ENCODE measurements at regions not wholly inside any gene's neighbourhood (a gene's known extent, or its start where the extent isn't known, plus 50 kb on each side); places are given as distances from the start of the nearest gene placed in this dataset.

- in situ Hi-C loops (cut with HindIII; ENCODE audit: low sequenced_read_pairs): no loop called here
- no peak overlapping the region for H3K4me3 ChIP-seq (ENCODE audit: low read depth, low read length)
- TF ChIP-seq CTCF (IDR thresholded peaks at IDR 0.05; ENCODE audit: low read depth, low read length): no peak
- DNase-seq (ENCODE audit: low read depth, low spot score): no peak
Measured at GRCh38 chr6:167408235-167408869, 83.5 kb downstream of the TTLL2 start.

- in situ Hi-C loops (cut with HindIII; ENCODE audit: low sequenced_read_pairs): no loop called here
- no peak for TF ChIP-seq CTCF (IDR thresholded peaks at IDR 0.05; ENCODE audit: low read depth, low read length)
- no peak for DNase-seq (ENCODE audit: low read depth, low spot score)
- no peak overlapping the region for H3K4me3 ChIP-seq (ENCODE audit: low read depth, low read length)
Measured at GRCh38 chr6:167409079-167409478, 84.2 kb downstream of the TTLL2 start.

- DNase-seq (ENCODE audit: low read depth, low spot score): no peak
- TF ChIP-seq CTCF (IDR thresholded peaks at IDR 0.05; ENCODE audit: low read depth, low read length): no peak
- in situ Hi-C loops (cut with HindIII; ENCODE audit: low sequenced_read_pairs): no loop called here
- no peak overlapping the region for H3K4me3 ChIP-seq (ENCODE audit: low read depth, low read length)
Measured at GRCh38 chr6:167409694-167410093, 84.8 kb downstream of the TTLL2 start.

GRCh38 chr6:167410462-167410861 lies 85.6 kb downstream of the TTLL2 start:
- in situ Hi-C loops (cut with HindIII; ENCODE audit: low sequenced_read_pairs): no loop called here
- DNase-seq (ENCODE audit: low read depth, low spot score): no peak
- no peak overlapping the region for H3K4me3 ChIP-seq (ENCODE audit: low read depth, low read length)
- TF ChIP-seq CTCF (IDR thresholded peaks at IDR 0.05; ENCODE audit: low read depth, low read length): no peak

GRCh38 chr6:167412506-167412905 lies 87.6 kb downstream of the TTLL2 start:
- H3K4me3 ChIP-seq (ENCODE audit: low read depth, low read length): no peak overlapping the region
- in situ Hi-C loops (cut with HindIII; ENCODE audit: low sequenced_read_pairs): no loop called here
- TF ChIP-seq CTCF (IDR thresholded peaks at IDR 0.05; ENCODE audit: low read depth, low read length): no peak
- no peak for DNase-seq (ENCODE audit: low read depth, low spot score)

GRCh38 chr6:167415441-167415961 lies 90.6 kb downstream of the TTLL2 start:
- in situ Hi-C loops (cut with HindIII; ENCODE audit: low sequenced_read_pairs): no loop called here
- no peak for TF ChIP-seq CTCF (IDR thresholded peaks at IDR 0.05; ENCODE audit: low read depth, low read length)
- DNase-seq (ENCODE audit: low read depth, low spot score): no peak
- no peak overlapping the region for H3K4me3 ChIP-seq (ENCODE audit: low read depth, low read length)
